DMS 273 (cell line): ENCODE measurements at regions not wholly inside any gene's neighbourhood (a gene's known extent, or its start where the extent isn't known, plus 50 kb on each side); places are given as distances from the start of the nearest gene placed in this dataset.

Experiments
- DNase-seq: peaks from one replicate; lab custom pipeline; 2025; ENCODE audit not compliant: unreplicated experiment; lab: John Stamatoyannopoulos, UW

DNA sequence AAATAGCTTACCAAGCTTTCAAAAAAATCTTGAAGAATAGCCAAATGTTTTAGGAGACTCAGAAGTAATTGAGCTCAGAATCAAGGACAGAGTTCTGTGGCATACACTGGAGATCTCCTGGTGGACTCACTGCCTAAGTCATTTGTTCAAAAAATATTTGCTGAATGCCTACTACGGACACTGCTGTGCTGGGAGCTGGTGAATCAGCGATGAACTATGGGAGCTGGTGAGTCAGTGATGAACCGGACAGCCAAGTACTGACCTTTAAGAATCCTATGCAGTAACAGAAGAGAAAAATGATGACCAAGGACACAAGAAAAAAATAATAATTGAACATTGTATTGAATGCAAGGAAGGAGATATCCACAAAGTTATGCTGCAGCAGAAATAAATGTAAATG, 717.9 kb upstream of the CXADR start:
- no peak for DNase-seq

DNA sequence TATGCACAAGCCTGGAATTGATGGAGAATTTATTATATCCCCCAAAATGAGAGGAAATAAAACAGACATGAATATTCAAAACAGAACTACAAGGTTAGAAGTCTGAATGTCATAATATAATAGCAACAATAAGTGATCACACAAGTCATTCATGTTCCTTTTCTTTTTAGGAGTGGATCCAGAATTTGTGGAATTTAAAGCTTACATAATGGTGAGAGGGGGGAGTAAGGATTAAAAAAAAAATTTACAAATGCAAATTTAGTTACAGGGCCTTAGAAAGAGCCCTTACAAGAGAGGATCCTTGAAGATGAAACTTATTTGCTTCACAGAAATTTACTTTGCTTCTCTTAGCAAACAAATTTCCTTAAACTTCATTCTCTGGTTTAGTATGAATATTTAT, 716.1 kb upstream of the CXADR start:
- DNase-seq: no peak

DNA sequence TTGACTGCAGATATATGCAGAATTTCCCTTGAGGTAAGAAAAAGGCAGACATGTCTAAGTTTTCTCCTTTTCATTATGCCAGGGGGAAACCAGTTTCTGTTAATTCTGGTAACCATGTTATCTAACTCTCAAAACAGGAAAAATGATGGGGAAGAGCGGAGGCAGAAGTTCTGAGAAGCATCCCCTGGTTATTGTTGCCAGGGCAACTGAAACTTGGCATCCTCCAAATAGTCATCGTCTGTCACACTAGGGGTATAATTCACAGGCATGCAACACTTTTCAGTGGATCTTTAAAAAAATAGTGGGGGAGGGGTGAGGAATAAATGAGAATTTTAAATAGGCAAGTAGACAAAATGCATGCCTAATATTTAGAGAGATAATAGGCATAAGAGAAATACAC, 715.3 kb upstream of the CXADR start:
- DNase-seq: peak; percentile 5

DNA sequence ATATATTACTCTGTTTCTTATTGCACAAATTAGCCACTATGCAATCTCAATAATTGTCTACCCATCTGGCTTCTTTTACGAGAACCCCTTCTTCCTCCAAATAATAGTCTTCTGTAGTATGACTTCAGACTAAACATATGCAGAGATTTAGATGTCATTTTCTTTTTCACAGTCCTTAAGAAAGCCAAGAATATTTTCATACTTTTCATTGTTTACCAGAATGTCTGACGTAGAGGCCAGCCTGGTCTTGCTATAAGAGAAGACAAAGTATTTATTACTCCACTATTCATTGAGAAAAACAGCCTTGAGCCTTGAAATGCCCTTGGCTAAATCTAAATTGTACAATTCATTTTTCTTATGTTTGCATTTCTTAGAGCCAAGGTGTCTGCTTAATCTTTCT, 714.9 kb upstream of the CXADR start:
- no peak for DNase-seq

DNA sequence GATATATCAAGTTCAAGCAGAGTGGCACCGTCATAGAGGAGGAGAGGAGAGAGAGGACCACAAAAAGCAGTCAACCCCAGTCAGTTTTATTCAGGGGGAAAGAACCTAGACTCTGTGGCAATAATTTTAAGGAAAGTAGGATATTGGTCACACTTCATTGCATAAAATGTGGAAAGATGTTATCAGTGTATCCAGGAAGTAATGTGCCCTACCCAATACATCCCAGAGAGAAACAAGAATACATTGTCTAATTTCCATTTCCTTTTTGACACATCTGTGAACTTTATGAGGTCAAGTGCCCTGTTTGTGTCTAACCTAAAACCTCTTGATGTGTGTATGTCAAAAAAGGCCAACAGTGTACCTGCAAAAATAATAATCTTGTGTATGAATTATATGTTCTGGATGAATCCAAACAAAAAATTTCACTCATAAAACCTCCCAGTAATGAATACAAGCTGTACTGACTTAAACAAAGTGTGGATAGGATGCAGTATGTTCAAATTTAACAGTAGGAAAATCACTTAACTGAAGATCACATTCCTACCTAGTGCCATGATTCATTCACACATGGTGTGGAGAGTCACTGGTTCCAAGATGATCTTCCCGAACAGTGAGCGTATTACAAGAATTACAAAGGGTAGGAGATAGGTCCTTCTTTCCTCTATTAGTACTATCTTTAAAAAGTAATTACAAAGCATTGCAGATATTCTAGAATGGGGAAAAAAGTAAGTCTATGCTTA, 712.1 kb upstream of the CXADR start:
- no peak for DNase-seq

DNA sequence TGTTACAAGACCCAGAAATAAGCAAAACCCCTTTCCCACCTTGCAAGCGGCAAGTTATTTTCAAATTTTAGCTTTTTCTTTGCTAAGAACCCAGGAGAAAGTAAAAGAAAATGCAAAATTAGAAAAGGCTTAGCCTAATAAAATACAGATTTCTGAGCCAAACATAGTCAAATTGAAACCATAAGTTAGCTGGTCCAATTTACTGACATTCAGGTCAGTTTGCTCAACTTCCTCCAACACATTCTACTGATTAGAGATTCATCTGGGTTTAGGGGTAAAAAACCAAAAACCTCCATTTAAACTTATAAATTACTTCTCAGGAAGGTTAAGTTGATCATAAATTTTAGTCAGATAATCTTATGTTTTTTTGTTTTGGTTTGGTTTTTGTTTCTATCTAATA, 701.8 kb upstream of the CXADR start:
- no peak for DNase-seq

DNA sequence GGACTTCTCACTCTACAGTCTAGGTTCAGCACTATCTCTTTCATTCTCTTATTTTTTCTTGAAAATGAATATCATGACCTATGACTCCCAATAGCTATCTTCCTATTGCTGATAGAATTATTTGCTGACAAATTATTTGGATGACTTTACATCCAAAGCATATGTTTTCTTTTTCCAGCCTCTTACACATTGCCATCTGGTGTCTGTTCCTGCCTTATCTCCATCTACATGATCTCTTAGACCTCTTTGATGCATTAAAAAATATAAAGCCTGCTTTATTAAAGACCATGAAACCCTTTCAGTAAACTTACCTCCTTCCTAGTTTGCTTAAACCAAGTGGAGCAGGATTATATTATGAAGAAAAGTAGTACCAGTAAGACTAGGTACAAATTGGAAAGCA, 700.9 kb upstream of the CXADR start:
- peak; percentile 8 for DNase-seq

DNA sequence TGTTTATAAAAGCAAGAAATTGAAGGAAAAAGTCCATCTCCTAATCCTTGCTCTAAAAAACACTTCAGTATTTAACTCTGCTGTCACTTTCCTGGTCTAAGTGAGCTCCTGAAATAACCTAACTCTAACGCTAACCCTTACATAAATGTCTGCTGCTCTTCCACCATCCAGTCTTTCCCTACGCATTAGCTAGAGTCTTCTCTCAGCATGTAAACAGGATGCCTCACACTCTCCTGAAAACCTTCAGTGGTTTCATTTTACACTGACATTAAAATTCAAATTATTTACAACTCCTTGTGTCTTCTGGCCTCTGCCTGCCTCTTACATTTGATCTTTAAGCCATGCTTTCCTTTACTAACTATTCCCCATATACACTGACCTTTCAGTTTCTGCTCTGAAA, 697.6 kb upstream of the CXADR start:
- DNase-seq: no peak

DNA sequence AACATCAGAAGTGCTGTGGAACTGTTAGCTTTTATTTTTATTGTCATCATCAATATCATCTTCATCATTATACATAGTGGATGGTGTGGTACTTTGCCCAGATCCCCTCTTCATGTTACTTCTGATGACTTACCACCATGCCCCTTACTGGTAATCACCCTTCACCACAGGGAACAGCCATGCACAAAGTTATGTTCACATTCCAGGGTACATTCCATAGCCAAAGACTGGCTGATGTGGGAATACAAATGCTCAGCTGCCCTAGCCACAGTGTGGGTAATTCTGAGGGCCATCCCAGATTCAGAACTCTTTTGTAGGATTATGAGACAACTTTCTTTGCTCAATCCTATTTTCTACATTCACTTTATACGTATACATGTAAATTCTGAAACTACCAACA, 691.3 kb upstream of the CXADR start:
- no peak for DNase-seq

DNA sequence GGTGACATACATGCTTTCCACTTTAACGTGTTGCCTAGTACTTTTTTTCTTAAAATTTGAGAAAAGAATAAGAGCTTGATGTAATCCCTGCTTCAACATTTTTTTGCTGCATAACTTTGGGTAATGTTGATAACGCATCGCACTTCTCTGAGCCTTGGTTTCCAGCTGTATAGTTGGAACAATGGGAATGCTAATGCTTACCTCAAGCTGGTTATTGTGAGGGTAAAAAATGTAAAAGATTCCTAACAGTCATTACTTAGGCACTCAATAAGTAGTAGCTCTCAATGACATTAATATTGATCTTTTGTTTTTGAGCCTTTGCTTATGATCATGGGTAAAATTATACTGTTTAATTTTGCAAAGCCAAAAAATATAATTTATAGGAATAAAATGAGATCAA, 683.3 kb upstream of the CXADR start:
- no peak for DNase-seq

DNA sequence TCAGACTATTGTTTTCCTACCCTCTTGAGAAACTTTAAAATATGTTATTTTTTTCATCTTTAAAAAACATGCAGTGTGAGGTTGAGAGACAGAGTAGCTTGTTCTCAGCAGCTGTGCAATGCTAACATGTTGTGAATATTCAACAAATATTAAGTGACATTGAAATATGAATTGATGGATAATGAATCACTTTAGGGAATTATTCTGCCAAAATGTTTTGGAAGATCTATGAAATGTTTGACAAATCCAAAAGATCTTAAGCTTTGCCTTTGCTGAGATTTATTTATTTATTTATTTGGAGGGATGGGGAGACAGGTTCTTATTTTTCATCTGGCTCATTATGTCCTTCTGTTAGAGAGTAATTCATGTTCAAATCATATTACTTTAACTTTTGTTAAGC, 680.1 kb upstream of the CXADR start:
- no peak for DNase-seq

DNA sequence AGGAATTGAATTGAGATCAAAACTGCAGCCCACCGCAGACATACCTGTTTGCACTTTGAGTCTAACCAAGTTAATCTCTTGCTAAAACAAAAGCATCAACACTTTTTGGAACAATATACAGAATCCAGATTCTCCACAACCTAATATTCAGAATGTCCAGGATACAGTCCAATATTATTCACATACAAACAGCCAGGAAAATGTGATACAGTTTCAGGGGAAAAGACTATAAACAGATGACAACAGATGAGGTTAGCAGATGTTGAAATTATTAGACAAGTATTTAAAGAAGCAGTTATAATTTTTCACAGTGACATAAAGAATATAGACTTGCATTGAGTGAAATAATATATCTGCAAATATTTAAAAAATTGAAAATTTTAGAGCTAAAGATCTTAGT, 678.1 kb upstream of the CXADR start:
- no peak for DNase-seq

DNA sequence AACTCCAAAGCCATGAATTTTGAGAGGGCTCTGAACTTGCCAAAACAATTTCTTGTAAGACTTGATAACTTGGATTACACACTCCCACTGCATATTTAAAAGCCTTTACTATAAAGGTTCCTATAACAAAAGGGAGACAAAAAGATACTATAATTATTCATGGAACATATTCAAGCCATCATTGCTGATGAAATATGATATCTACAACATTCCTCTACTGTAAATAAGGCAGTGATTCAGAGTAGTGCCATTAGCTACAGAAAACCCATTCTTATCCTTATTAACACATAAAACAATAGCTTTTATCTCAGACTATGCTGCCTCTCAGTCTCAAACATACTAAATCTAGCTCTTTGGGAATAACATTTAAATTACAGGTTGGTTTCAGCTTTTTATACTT, 675.5 kb upstream of the CXADR start:
- no peak for DNase-seq

DNA sequence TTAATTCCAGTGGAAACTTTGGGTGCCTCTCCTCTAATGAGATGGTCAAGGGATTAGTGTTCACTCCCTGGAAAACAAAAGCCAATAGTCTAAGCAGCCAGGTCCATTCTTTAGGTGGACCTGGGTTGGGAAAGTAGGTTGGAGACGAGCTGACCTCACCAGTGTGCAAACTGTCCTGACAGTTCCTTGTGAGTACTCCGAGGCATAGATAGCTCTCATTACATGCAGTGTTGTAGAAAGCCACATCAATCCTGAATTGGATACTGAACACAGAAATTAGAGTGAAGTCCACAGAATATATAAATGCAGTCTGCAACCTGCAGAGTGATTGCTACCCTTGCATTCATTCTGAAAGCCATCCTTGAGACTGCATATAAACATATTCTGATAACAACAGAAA, 675.1 kb upstream of the CXADR start:
- no peak for DNase-seq

DNA sequence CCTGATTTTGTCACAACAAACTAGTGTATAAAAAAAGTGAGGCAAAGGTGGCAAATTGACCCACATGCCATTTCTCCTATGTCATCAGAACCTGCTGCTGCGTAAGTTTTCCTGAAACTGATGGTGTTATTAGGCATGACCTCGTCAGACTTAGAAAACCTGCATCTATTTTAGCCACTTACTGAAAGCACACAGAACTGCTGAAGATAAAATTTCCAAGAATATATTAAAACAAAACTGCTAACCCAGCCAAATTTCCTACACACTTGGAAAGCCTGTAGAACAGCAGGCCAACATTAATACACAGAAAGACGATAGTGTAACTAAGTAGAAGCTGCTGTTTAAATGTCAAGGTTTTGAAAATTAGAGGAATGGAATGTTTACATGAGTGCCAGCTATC, 674.5 kb upstream of the CXADR start:
- peak; percentile 2 for DNase-seq

DNA sequence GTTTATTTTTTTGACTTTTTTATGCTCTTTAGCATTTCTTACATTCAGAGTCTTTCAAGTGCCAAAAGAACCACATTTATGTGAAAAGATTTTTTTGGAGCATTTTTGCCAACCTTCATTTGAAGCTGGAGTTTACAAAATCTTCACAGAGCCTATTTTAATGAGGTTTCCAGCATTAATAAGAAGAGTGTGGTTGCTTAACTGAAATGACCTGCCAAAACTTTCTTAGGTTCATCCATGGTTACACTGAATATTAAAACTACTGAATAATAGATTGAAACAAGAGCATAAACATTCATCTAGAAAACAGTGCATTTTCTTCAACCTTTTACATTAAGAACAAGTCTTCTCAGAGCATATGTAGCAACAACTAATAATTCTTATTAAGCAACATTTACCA, 672.3 kb upstream of the CXADR start:
- DNase-seq: no peak

DNA sequence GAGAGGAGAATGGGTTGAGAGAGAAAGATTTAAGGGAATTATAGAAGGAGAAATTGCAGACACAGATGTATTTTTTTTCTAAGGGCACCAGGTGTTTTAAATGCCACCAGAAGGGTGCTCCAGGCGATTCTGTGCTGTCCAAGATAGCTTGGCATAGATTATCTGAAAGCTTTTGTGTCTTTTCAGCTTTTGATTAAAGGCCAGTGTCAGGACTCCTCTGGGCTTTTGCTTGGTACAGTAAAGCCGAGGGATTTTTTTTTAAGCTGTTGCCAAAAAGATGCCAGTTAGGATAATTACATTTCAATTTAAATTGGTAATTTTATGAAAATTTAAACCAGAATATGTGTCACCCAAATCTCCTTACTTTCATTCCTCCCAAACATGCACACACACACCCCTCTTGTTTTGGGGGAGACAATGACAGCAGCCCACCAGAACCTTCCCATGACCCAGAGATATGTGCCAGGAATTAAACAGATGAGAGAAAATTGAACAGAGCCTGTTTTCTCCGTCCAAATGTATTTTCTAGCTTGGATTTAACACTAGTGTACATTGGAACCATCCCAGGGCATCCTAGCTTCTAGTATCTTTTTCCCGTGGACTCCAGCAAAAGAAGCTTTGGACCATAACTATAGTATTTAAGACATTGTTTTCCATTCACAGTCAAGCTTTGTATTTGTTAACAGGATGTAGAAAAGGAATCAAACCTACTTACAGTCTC, 670.7 kb upstream of the CXADR start:
- DNase-seq: peak; percentile 44

DNA sequence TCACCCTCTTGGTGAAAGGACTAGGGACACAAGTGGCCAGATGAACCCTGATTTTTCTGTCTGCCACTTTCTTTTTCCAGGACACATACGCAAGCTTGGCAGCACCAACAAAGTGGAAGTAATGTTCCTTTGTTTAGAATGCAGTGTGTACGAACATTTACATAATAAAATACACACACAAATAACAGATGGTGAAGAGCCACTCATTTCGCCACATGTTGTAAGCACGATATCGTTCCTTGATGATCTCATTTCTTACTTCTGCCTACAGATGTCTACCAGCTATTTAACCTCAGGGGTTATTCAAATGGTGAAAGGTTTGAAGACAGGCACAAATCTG, 670.2 kb upstream of the CXADR start:
- peak; percentile 55 for DNase-seq

DNA sequence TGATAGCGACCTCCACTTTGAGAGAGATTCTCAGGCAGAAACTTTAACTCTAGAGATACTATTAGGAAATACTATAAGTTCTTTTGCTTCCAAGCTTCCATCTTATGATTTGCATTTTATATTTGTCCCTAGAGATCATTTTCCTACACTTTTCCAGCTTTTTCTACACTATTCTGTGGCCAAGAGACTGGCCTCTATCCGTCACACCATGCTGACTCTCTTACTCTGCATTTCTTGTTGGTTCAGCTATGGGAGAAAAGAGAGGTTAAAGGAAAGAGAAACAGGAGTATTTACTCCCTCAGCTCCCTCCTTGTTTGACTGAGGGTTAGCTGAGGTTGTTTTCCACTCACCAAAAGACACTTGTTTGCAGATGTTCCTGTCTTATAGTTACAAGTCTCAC, 665.6 kb upstream of the CXADR start:
- DNase-seq: no peak

DNA sequence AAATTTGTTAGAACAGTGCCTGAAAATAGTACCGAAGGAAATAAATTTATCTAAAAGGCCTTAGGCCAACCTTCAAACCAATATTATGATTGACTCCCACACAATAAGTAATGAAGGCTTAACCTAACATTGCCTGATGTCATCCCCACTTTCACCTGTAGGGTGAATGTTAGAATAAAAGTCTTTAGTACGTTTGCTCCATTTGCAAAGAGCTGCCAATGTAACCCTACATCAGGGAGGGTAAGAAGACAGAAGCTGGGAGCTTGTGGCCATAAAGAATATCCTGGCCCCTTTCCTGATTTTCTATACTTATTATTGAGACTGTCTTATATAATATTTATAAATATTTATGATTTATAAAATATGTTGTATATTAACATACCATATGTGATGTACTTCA, 661.8 kb upstream of the CXADR start:
- DNase-seq: peak; percentile 11

DNA sequence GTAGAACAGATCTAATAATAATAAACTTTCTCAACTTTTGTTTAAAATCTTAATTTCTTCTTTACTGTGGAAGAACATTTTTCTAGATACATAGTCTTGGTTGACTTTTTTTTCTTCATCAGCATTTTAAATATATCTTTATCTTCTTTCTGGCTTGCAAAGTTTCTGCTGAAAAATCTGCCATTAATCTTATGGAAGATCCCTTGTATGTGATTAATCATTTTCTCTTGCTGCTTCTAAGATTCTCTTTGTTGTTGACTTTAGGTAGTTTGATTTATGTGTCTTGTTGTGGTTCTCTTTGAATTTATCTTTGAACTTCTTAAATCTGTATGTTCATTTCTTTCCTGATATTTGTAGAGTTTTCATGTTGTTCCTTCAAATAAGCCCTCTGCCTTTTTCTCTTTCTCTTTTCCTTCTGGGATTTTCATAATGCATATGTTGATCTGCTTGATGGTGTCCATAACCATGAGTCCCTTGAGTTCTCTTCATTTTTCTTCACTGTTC, 657.6 kb upstream of the CXADR start:
- DNase-seq: no peak

DNA sequence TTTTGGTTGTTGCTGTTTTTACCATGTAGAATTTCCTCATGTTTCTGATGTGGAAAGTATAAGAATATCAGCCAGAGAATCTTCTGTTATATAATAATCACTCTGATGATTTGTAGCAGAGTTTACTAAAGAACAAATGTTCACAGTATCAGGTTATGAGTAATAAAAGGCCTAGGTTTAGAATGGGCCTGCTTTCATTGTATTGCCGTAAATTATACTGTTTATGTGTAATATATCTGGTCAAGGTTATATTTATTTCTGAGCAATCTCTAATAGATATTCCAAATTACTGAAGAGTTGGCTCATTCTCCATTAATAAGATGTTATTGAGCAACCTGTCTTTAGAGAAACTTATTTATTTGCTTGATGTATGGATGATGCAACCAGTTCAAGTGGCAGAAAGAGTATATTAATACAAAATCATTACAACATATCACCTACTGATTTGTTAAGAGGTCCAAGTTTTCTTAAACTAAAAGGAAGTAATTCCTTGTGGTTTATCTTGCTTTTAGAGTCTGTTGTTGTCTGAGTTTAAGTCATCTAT, 649.4 kb upstream of the CXADR start:
- DNase-seq: no peak

DNA sequence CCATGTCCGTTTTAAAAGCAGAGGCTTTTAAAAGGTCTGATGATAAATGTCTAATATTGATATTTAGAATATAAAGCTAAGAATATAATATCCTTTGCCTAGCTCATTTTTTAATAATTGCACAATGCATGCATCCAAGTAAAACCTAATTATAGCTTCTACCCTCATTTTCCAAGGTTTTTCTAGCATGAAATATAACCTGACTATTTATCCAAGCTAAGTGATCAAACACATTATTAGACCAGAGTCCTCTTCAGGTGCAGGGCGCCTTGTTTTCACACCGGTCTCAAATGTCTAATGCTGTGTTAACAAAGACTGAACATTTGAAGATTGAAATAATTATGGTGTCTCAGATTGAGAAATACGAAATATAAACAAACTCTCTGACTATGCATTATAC, 648.9 kb upstream of the CXADR start:
- no peak for DNase-seq
